Progenitor cell of endocrine pancreas (in vitro differentiated cells): ENCODE measurements at regions not wholly inside any gene's neighbourhood (a gene's known extent, or its start where the extent isn't known, plus 50 kb on each side); places are given as distances from the start of the nearest gene placed in this dataset.

Experiments used
- DNase-seq: peaks from one replicate; pipeline ENCODE4 v3.0.0; 2021; ENCODE audit warnings: low spot score; ENCODE audit not compliant: unreplicated experiment
- H3K27ac Mint-ChIP-seq: 2 replicates; pipeline ENCODE4 v1.8.0; 2021; ENCODE audit warnings: mild to moderate bottlenecking, moderate library complexity, mixed read lengths
- H3K27me3 Mint-ChIP-seq: 2 replicates; pipeline ENCODE4 v1.8.0; 2021; ENCODE audit warnings: mixed read lengths
- H3K36me3 Mint-ChIP-seq: 2 replicates; pipeline ENCODE4 v1.8.0; 2022; ENCODE audit warnings: mixed read lengths; ENCODE audit not compliant: insufficient read depth
- H3K4me1 Mint-ChIP-seq: 2 replicates; pipeline ENCODE4 v1.8.0; 2021; ENCODE audit warnings: low read depth, mixed read lengths
- H3K4me3 Mint-ChIP-seq: 2 replicates; pipeline ENCODE4 v1.8.0; 2021; ENCODE audit warnings: low read depth, mild to moderate bottlenecking, moderate library complexity, mixed read lengths
- H3K9me3 Mint-ChIP-seq: 2 replicates; pipeline ENCODE4 v1.8.0; 2021; ENCODE audit warnings: low read depth, mixed read lengths
- TF ChIP-seq, protein P1 (sequence below): fragments of 200-600 bp; sonication (generic); IDR thresholded peaks from one replicate; pipeline ENCODE4 v1.5.0; 2021; ENCODE audit warnings: antibody characterized with exemption, mild to moderate bottlenecking; ENCODE audit not compliant: unreplicated experiment

DNA sequence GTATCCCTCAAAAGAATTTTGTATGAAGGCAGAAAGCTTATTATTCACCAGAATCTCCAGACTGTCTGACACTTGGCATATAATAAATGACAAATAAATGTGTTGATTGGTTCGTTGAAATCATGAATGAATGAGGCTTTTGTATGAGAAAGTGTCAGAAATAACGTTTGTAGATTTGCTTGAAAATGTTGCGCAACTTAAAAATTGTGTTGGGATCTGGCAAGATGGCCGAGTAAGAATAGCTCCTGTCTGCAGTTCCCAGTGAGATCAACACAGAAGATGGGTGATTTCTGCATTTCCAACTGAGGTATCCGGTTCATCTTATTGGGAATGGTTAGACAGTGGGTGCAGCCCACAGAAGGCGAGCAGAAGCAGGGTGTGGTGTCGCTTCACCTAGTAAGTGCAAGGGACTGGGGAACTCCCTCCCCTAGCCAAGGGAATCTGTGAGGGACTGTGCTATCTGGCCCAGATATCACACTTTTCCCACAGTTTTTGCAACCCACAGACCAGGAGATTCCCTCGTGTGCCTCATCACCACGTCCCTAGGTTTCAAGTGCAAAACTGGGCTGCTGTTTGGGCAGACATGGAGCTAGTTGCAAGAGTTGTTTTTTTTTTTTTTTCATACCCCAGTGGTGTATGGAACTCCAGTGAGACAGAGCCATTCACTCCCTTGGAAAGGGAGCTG lies 759.0 kb downstream of the LTN1 start:
- TF ChIP-seq, protein P1, sequence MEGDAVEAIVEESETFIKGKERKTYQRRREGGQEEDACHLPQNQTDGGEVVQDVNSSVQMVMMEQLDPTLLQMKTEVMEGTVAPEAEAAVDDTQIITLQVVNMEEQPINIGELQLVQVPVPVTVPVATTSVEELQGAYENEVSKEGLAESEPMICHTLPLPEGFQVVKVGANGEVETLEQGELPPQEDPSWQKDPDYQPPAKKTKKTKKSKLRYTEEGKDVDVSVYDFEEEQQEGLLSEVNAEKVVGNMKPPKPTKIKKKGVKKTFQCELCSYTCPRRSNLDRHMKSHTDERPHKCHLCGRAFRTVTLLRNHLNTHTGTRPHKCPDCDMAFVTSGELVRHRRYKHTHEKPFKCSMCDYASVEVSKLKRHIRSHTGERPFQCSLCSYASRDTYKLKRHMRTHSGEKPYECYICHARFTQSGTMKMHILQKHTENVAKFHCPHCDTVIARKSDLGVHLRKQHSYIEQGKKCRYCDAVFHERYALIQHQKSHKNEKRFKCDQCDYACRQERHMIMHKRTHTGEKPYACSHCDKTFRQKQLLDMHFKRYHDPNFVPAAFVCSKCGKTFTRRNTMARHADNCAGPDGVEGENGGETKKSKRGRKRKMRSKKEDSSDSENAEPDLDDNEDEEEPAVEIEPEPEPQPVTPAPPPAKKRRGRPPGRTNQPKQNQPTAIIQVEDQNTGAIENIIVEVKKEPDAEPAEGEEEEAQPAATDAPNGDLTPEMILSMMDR, result no peak
- Mint-ChIP-seq H3K4me1 (peaks cover 7% of the 10 kb centered on the region), H3K4me3 (no peak overlapping the region), H3K27ac (no peak overlapping the region), H3K27me3 (no peaks in the 10 kb centered on the region), H3K36me3 (no peaks in the 10 kb centered on the region), H3K9me3 (no peaks in the 10 kb centered on the region)
- DNase-seq, result no peak

DNA sequence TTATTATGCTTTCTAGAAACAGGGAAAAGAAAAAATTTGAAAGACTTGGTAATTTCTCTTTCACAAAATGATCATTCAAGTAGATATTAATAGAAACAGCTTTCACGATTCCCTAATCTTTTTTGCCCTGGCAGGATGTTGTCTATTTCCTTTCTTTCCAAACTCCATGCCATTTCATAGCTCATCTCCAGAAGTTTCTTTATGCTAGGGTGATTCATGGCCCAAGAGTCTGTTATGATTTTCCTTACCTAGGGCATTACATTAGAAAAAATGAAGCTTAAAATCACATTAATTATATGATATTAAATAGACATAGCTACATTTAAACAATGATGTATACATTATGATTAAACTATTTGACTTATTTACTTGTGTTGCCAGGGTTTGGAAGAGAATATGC lies 762.1 kb downstream of the LTN1 start:
- Mint-ChIP-seq H3K4me1 (peaks cover 1% of the 10 kb centered on the region), H3K36me3 (no peaks in the 10 kb centered on the region), H3K27ac (no peak overlapping the region), H3K9me3 (peaks cover 3% of the 10 kb centered on the region), H3K4me3 (no peak overlapping the region), H3K27me3 (no peaks in the 10 kb centered on the region)
- no peak for DNase-seq
- TF ChIP-seq, protein P1, result no peak

DNA sequence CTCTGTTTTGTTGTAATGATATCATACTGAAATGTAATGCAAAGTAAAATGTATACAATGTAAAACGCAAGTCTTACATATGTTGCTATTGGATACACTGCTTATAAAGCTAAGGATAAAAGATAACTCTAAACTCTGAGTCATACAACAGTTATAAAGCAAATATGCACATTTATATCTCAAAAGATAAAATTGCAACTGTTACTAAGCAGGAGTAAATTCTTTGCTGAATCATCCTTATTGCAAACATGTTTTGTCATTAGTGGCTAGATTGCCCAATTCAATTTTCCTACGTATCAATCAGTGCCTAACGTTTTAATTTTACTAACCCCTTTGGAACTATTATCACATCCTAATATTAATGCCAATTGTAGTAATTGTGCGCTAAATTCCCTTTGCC lies 762.9 kb downstream of the LTN1 start:
- Mint-ChIP-seq H3K4me3 (no peak overlapping the region), H3K4me1 (peaks cover 1% of the 10 kb centered on the region), H3K27me3 (no peaks in the 10 kb centered on the region), H3K36me3 (no peaks in the 10 kb centered on the region), H3K9me3 (peaks cover 4% of the 10 kb centered on the region), H3K27ac (no peak overlapping the region)
- no peak for DNase-seq
- TF ChIP-seq, protein P1, result no peak

DNA sequence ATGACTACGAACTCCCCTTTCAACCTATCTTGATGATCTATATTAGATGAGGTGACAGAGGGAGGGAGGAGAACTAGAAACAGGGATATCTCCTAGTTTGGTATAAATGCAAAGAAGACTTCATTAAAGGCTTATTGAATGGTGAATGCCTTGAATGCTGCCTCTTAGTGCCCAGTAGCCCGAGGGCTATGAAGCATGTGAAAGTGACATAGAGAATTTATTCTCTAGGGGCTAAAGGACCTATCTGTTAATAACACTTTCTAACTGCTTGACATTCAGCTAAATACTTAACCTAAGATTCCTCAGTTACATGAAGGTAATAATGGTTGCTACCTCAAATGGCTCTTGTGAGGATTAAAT lies 764.1 kb downstream of the LTN1 start:
- Mint-ChIP-seq H3K27me3 (no peaks in the 10 kb centered on the region), H3K4me3 (no peak overlapping the region), H3K4me1 (peaks cover 1% of the 10 kb centered on the region), H3K9me3 (peaks cover 4% of the 10 kb centered on the region), H3K36me3 (no peaks in the 10 kb centered on the region), H3K27ac (no peak overlapping the region)
- DNase-seq, result no peak
- TF ChIP-seq, protein P1, result no peak

DNA sequence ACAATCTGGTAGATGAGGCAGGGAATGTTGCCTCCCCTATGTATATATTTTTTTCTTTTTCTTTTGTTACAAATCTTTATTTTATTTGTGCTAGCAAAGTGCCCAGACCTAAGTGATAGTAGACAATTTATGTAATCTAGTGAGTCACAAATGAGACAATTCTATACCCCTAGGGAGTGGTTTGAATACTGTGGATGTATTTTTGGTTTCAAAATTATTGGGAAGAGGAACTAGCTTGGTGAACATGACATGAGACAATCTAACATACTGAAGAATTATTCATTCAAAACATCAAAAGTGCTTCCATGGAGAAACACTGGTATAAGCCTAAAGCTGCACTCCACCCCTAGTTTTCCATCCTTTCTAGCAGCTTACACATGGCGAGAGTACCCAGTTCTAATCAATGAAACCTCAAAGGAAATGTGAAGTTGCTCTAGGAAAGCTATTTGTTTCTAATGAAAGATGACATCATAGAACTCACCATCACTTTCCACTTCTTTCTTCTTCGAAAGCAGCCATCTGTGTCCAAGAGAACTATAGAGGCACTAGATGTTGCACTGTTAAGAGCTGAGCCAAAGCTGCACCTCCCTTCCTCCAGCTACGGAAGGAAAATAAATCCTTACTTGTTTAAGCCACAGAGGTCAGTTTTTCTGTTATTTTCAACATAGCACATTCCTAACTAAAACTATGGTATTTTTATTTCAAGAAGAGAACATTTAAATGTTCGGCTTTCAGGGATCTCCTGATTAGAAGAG lies 764.6 kb downstream of the LTN1 start:
- H3K9me3 Mint-ChIP-seq, result peaks cover 4% of the 10 kb centered on the region
- no peak overlapping the region for H3K4me3 Mint-ChIP-seq
- TF ChIP-seq, protein P1, result no peak
- DNase-seq, result no peak
- peaks cover 1% of the 10 kb centered on the region for H3K4me1 Mint-ChIP-seq
- no peak overlapping the region for H3K27ac Mint-ChIP-seq
- no peaks in the 10 kb centered on the region for H3K36me3 Mint-ChIP-seq
- H3K27me3 Mint-ChIP-seq, result no peaks in the 10 kb centered on the region
